WI38 (cell line): ENCODE measurements at regions not wholly inside any gene's neighbourhood (a gene's known extent, or its start where the extent isn't known, plus 50 kb on each side); places are given as distances from the start of the nearest gene placed in this dataset.
"Not testable (repeated sequence)": the region's sequence is repeated elsewhere in the genome, so short reads cannot be mapped to it uniquely, and the experiment has no call there.

Experiments used
- H3K4me3 ChIP-seq: 2 replicates; pipeline ENCODE4 v1.5.1; 2011; ENCODE audit warnings: low read depth, mild to moderate bottlenecking, control low read depth, low read length
- TF ChIP-seq, protein P1 (sequence below): IDR thresholded peaks from 2 replicates; pipeline ENCODE4 v1.5.1; 2012; ENCODE audit warnings: low read depth, mild to moderate bottlenecking, control low read depth, low read length

DNA sequence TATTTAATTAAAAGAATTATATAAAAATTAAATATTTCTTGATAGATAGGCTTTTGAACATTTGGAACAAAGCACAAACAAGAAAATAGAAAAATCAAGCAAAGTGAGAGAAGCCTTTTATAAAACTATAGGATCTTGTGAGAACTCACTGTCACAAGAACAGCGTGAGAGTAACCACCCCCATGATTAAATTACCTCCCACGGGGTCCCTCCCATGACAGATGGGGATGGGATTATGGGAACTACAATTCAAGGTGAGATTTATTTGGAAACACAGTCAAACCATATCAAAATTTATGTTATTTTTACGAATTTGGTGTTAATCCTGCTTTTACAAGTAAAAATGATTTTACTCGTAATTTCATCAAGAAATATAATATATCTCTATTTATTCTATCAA, 1136.1 kb upstream of the POT1 start:
- no peak overlapping the region for H3K4me3 ChIP-seq
- TF ChIP-seq, protein P1, sequence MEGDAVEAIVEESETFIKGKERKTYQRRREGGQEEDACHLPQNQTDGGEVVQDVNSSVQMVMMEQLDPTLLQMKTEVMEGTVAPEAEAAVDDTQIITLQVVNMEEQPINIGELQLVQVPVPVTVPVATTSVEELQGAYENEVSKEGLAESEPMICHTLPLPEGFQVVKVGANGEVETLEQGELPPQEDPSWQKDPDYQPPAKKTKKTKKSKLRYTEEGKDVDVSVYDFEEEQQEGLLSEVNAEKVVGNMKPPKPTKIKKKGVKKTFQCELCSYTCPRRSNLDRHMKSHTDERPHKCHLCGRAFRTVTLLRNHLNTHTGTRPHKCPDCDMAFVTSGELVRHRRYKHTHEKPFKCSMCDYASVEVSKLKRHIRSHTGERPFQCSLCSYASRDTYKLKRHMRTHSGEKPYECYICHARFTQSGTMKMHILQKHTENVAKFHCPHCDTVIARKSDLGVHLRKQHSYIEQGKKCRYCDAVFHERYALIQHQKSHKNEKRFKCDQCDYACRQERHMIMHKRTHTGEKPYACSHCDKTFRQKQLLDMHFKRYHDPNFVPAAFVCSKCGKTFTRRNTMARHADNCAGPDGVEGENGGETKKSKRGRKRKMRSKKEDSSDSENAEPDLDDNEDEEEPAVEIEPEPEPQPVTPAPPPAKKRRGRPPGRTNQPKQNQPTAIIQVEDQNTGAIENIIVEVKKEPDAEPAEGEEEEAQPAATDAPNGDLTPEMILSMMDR = no peak

DNA sequence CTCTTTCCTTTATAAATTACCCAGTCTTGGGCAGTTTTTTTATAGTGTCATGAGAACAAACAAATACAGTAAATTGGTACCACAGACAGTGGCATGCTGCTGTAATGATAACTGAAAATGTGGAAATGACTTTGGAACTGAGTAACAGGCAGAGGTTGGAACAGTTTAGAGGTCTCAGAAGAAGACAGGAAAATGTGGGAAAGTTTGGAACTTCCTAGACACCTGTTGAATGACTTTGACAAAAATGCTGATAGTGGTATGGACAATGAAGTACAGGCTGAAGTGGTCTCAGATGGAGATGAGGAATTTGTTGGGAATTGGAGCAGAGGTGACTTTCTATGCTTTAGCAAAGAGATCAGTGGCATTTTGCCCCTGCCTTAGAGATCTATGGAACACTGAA, 1128.4 kb upstream of the POT1 start:
- H3K4me3 ChIP-seq = no peak overlapping the region
- TF ChIP-seq, protein P1 = no peak

DNA sequence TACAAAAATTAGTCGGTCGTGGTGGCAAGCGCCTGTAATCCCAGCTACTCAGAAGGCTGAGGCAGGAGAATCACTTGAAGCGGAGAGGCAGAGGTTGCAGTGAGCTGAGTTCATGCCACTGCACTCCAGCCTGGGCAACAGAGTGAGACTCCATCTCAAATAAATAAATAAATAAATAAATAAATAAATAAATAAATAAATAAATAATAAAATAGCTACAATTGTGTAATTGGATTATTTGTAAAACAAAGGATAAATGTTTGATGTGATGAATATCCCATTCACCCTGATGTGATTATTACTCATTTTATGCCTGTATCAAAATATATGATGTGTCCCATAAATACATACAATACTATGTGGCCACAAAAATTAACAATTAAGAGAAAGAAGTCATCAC, 1127.0 kb upstream of the POT1 start:
- H3K4me3 ChIP-seq = not testable (repeated sequence)

DNA sequence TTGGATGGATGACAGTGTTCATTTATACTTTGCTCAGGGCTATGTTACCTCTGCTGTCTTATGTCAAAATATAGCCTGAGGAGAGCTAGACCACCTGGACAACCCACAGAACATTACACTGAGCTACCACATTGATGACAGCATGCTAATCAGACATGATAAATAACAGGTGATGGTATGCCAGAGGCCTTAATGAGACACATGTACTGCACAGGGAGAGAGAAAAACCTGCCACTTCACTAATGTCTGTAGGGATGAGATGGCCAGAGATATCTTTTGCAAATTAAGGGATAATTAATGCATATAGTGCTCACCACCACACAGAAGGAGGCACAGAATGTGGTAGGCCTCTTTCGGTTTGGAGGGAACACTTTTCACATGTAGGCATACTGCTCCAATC, 1122.6 kb upstream of the POT1 start:
- TF ChIP-seq, protein P1 = no peak
- no peak overlapping the region for H3K4me3 ChIP-seq

DNA sequence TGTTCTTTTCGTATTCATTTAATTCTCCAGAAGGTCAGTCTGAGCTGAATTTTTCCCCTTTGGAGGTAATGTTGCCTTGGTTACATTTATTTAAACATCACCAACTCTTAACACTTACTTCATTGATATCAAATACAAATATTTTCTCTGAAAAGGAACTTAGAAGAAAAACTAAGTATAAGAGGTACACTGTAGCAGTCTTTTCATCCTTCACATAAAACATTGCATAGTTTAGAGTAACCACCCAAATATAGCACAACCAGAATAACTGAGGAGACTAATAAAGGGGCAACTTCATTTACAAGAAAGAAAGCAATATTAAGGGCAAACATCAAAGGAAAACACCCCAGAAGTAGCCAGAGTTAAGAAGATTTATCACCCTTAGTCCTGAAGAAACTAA, 1115.0 kb upstream of the POT1 start:
- H3K4me3 ChIP-seq = no peak overlapping the region
- TF ChIP-seq, protein P1 = no peak

DNA sequence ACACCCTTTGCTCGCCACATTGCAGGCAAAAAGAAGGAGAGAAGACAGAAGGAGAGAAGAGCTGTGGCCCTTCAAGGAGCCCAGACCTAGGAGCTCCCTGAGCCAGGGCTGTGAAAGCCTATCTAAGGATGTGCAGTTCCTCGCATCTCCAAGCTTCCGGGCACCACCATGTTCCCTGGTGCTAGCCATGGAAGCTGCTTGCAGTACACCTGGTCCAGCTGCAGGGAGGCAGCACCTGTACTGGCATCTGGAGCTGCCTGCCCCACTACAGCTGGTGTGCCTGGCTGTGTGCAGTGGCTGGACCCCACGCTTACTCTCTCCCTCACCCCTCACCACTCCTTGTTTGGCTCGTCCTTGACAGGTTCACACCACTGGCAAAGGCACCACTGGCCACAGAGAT, 1111.8 kb upstream of the POT1 start:
- TF ChIP-seq, protein P1 = no peak
- H3K4me3 ChIP-seq = no peak overlapping the region

DNA sequence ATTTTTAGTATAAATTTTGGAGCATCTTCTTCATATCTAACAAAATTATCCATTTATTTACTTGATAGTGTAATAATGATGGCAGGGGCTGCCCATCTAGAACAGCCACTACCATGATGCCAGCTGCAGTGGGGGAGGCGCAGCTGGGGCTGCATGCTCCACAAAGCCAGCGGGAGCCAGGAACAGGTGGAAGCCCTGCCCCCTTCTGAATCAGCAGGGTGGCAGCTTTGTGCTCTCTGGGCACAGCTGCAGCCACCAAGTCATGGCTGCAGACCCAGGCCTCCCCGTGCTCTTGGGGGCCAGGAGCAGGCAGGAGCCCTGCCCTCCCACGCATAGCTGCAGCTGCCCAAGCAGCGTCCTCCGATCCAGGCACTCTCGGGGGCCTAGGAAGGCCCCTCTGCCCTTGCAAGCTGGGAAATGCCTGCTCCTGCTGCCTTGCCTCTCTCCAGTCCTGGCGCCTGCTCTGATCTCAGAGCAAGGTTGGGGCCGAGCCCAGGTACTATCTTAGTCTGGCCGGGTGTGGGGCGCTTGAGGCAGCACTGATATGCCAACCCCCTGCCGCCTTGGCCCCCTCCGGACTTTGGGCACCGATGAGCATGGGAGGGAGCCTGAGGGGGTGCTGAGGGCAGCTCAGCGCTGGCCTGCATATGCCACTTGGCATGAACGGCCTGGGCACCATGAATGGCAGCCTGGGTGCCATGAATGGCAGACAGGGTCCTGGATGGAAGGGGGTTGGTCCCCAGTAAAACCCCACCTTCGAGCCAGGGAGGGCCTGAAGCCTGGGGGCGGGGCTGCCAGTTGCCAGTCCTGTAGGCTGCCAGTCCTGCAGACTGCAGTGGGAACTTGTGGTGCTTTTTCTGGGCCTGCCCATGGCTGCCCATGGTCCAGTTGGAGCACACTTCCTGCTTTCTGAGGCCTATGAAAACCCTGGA, 1110.8 kb upstream of the POT1 start:
- TF ChIP-seq, protein P1 = no peak
- no peak overlapping the region for H3K4me3 ChIP-seq
